ENCODE measurements at regions not wholly inside any gene's neighbourhood (a gene's known extent, or its start where the extent isn't known, plus 50 kb on each side); places are given as distances from the start of the nearest gene placed in this dataset.

GRCh38 chr10:44012921-44013320, 364.2 kb upstream of the ZNF32 start:
- TF ChIP-seq TSHZ2 (CRISPR knock-in tag; IDR thresholded peaks at IDR 0.05) (no peak), ESRRG (CRISPR knock-in tag; IDR thresholded peaks at IDR 0.05) (no peak), PATZ1 (CRISPR knock-in tag; IDR thresholded peaks at IDR 0.05; ENCODE audit: borderline replicate concordance) (no peak), CREB5 (CRISPR knock-in tag; IDR thresholded peaks at IDR 0.05; ENCODE audit: low read depth) (no peak), ARNTL (CRISPR knock-in tag; IDR thresholded peaks at IDR 0.05; ENCODE audit: borderline replicate concordance, low read depth) (no peak), ISL1 (CRISPR knock-in tag; IDR thresholded peaks at IDR 0.05) (no peak), ZC3H10 (CRISPR knock-in tag; IDR thresholded peaks at IDR 0.05) (no peak), CSRNP3 (CRISPR knock-in tag; IDR thresholded peaks at IDR 0.05) (no peak), SNAI2 (CRISPR knock-in tag; IDR thresholded peaks at IDR 0.05) (no peak)

All from SK-N-SH treated with all-trans-retinoic acid at 6 μM for 48 hours (cell line).